Fibroblast of lung (primary cell): ENCODE measurements at regions not wholly inside any gene's neighbourhood (a gene's known extent, or its start where the extent isn't known, plus 50 kb on each side); places are given as distances from the start of the nearest gene placed in this dataset.

ENCODE experiments used
- DNase-seq, 2 donors: peaks; one replicate each; pipeline versions ENCODE4 v3.0.0 to v3.0.0-alpha.2; 2010; ENCODE audit warnings: low read depth in 2 of 2
- H2AFZ ChIP-seq: 2 replicates; pipeline ENCODE4 v1.5.1; 2012; ENCODE audit warnings: low read length, control low read depth, inconsistent platforms
- H3K27ac ChIP-seq: 2 replicates; pipeline ENCODE4 v1.5.1; 2011; ENCODE audit warnings: low read length, control low read depth; ENCODE audit not compliant: insufficient read depth
- H3K27me3 ChIP-seq: 2 replicates; pipeline ENCODE4 v1.5.1; 2011; ENCODE audit warnings: mild to moderate bottlenecking, low read length; ENCODE audit not compliant: control insufficient read depth, insufficient read depth
- H3K36me3 ChIP-seq: 2 replicates; pipeline ENCODE4 v1.5.1; 2011; ENCODE audit warnings: low read length; ENCODE audit not compliant: control insufficient read depth, insufficient read depth
- H3K4me1 ChIP-seq: 2 replicates; pipeline ENCODE4 v1.5.1; 2011; ENCODE audit warnings: low read length; ENCODE audit not compliant: control insufficient read depth, insufficient read depth; ENCODE audit errors: extremely low read depth
- H3K4me2 ChIP-seq: 2 replicates; pipeline ENCODE4 v1.5.1; 2011; ENCODE audit warnings: low read length, control low read depth; ENCODE audit not compliant: insufficient read depth; ENCODE audit errors: extremely low read depth
- H3K4me3 ChIP-seq, 4 experiments: fragments of 200-600 bp in 1 of 4; sonication (generic) in 1 of 4; replicated peaks in 1 of 4; 2 replicates each; pipeline ENCODE4 v1.5.1; 2011 to 2016; ENCODE audit warnings: low read length in 4 of 4, low read depth in 3 of 4, mild to moderate bottlenecking in 3 of 4, control low read depth in 2 of 4, inconsistent platforms in 1 of 4, mixed read lengths in 1 of 4; ENCODE audit not compliant: insufficient read depth in 1 of 4; ENCODE audit errors: control extremely low read depth in 1 of 4
- H3K79me2 ChIP-seq: 2 replicates; pipeline ENCODE4 v1.5.1; 2012; ENCODE audit warnings: mild to moderate bottlenecking, low read length, inconsistent platforms; ENCODE audit not compliant: control insufficient read depth, insufficient read depth
- H3K9ac ChIP-seq: 2 replicates; pipeline ENCODE4 v1.5.1; 2011; ENCODE audit warnings: mild to moderate bottlenecking, low read length, control low read depth; ENCODE audit not compliant: insufficient read depth
- H3K9me3 ChIP-seq: 2 replicates; pipeline ENCODE4 v1.5.1; 2012; ENCODE audit warnings: low read depth, low read length; ENCODE audit not compliant: control insufficient read depth, insufficient read depth
- H4K20me1 ChIP-seq: 2 replicates; pipeline ENCODE4 v1.5.1; 2011; ENCODE audit warnings: low read length; ENCODE audit not compliant: control insufficient read depth, insufficient read depth; ENCODE audit errors: extremely low read depth
- EZH2 ChIP-seq: IDR thresholded peaks from 2 replicates; pipeline ENCODE4 v1.5.1; 2012; ENCODE audit warnings: low read length, control low read depth, mild to moderate bottlenecking; ENCODE audit errors: missing control alignments
- TF ChIP-seq, protein P1 (sequence below), 2 donors: IDR thresholded peaks in 1 of 2; conservative IDR thresholded peaks in 1 of 2; 1 replicate in 1 of 2; 2 replicates in 1 of 2; pipeline ENCODE4 v1.5.1; 2011 to 2012; ENCODE audit warnings: low read length in 2 of 2, control low read depth in 1 of 2, inconsistent platforms in 1 of 2, low read depth in 1 of 2, mild to moderate bottlenecking in 1 of 2

DNA sequence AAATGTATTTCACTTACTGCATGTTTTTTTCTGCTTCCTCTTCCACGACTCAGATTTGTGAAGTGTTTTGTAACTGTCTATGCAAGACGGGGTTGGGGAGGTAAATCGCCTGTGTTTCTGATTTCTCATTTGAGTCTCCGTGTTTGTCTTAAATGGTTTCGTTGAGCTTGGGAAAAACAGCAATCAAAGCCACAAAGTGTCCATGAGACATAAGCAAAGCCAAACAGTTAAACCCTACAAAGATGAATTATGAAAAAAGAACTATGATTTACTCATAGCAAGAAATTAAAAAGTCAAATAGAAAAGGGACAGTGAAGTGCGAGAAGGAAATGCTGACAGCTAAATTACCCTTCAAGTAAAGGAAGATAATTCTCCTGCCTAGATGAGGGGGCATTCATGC is 164.3 kb upstream of the TMPO start:
- Histone ChIP-seq H3K9me3 (no peaks in the 10 kb centered on the region), H3K27ac (no peak overlapping the region), H2AFZ (no peak overlapping the region), H3K4me1 (no peaks in the 10 kb centered on the region), H3K9ac (no peak overlapping the region), H3K27me3 (no peaks in the 10 kb centered on the region), H3K4me2 (no peak overlapping the region), H3K36me3 (no peaks in the 10 kb centered on the region), H3K79me2 (no peaks in the 10 kb centered on the region), H4K20me1 (no peaks in the 10 kb centered on the region), H3K4me3 (no peak overlapping the region)
- TF ChIP-seq EZH2 = no peak
- TF ChIP-seq, protein P1, sequence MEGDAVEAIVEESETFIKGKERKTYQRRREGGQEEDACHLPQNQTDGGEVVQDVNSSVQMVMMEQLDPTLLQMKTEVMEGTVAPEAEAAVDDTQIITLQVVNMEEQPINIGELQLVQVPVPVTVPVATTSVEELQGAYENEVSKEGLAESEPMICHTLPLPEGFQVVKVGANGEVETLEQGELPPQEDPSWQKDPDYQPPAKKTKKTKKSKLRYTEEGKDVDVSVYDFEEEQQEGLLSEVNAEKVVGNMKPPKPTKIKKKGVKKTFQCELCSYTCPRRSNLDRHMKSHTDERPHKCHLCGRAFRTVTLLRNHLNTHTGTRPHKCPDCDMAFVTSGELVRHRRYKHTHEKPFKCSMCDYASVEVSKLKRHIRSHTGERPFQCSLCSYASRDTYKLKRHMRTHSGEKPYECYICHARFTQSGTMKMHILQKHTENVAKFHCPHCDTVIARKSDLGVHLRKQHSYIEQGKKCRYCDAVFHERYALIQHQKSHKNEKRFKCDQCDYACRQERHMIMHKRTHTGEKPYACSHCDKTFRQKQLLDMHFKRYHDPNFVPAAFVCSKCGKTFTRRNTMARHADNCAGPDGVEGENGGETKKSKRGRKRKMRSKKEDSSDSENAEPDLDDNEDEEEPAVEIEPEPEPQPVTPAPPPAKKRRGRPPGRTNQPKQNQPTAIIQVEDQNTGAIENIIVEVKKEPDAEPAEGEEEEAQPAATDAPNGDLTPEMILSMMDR (conservative IDR thresholded peaks at IDR 0.05 in 1 of 2, IDR thresholded peaks at IDR 0.05 in 1 of 2; ENCODE audit: low read depth in 1 of 2, low read length in 2 of 2) = no peak
- peak in 1 of 2 donors; percentile 8 for DNase-seq

DNA sequence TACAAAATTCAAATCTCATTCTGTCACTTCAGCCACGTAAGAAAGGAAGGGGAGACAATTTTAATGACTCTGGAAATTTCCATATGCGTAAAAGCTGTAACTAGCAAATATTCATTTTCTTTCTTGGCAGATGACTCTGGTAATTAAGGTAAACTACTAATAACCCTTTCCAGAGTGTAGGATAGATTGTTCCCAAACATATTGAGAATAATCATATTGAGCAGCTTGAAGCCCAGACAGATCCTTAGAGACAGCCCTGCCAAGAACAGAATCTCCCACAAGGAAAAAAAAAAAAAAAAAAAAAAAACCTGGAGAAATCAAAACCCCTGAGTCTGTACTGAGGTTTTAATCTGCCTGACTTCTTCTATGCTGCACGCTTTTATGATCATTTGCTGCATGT is 163.6 kb upstream of the TMPO start:
- H3K9ac ChIP-seq = no peak overlapping the region
- no peak overlapping the region for H3K4me2 ChIP-seq

DNA sequence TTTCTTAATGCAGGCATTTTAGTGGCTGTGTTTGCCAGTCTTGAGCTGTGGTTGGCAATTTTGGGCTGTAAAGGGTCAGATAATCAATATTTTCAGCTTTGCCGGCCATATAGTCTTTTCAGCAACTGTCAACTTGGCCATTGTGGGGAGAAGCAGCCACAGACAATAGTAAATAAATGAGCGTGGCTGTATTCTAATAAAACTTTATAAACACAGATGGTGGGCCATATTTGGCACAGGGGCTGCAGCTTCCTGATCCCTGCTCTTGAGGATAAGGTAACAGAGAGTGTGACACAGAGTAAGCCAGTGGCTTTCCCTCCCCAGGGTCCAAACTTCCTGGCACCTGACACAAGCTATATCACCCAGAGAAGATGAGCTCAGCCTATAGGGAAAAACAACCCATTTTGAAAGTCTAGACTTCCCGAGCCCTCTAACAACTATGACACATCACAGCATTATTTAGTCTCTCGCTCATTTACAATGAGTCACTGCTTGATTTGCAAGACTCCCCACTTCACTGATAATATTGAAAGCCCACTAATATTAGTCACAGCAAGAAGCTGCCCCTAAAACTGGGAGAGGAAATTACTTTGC is 163.1 kb upstream of the TMPO start:
- Histone ChIP-seq H3K9ac (no peak overlapping the region), H3K27ac (no peak overlapping the region)

More for the DNA sequence above, 163.6 kb upstream of the TMPO start:
- no peak for TF ChIP-seq EZH2
- TF ChIP-seq, protein P1 (conservative IDR thresholded peaks at IDR 0.05 in 1 of 2, IDR thresholded peaks at IDR 0.05 in 1 of 2; ENCODE audit: low read depth in 1 of 2, low read length in 2 of 2) = no peak
- no peak overlapping the region for H2AFZ ChIP-seq
- no peaks in the 10 kb centered on the region for H3K9me3 ChIP-seq
- no peaks in the 10 kb centered on the region for H3K79me2 ChIP-seq
- DNase-seq = peak in 1 of 2 donors; percentile 20
- H3K27me3 ChIP-seq = no peaks in the 10 kb centered on the region
- H4K20me1 ChIP-seq = no peaks in the 10 kb centered on the region
- no peaks in the 10 kb centered on the region for H3K36me3 ChIP-seq
- H3K4me1 ChIP-seq = no peaks in the 10 kb centered on the region
- H3K27ac ChIP-seq = no peak overlapping the region
- no peak overlapping the region for H3K4me3 ChIP-seq

More for the DNA sequence above, 163.1 kb upstream of the TMPO start:
- no peaks in the 10 kb centered on the region for H3K9me3 ChIP-seq
- H3K79me2 ChIP-seq = no peaks in the 10 kb centered on the region
- TF ChIP-seq, protein P1 (conservative IDR thresholded peaks at IDR 0.05 in 1 of 2, IDR thresholded peaks at IDR 0.05 in 1 of 2; ENCODE audit: low read depth in 1 of 2, low read length in 2 of 2) = no peak
- TF ChIP-seq EZH2 = no peak
- no peaks in the 10 kb centered on the region for H3K27me3 ChIP-seq
- no peaks in the 10 kb centered on the region for H3K4me1 ChIP-seq
- H3K4me3 ChIP-seq = no peak overlapping the region
- no peaks in the 10 kb centered on the region for H3K36me3 ChIP-seq
- no peak overlapping the region for H2AFZ ChIP-seq
- no peaks in the 10 kb centered on the region for H4K20me1 ChIP-seq
- peak; percentile 62 to 99 for DNase-seq
- H3K4me2 ChIP-seq = no peak overlapping the region
